ENCODE measurements at regions not wholly inside any gene's neighbourhood (a gene's known extent, or its start where the extent isn't known, plus 50 kb on each side); places are given as distances from the start of the nearest gene placed in this dataset.

DNA sequence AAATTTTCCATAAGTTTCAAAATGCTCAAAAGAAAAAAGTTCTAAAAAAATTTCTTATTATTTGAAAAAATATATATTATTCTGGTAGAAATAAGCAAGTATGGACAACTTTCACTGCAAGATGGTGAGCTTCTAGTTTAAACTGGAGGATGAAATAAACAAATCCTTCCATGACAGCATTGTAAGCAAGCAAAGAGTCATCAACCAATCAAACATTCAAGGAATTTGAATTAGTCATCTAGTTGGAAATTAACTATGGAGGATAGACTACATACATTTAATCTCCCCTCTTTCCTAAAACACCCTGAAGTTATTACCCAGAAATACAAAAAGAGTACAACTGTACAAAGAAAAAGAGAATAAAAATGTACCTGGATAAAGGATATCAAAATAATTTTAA lies 51.0 kb upstream of the IRX5 start:
- TF ChIP-seq TCF12 (IDR thresholded peaks at IDR 0.05; ENCODE audit: low read depth) (no peak), CEBPB (IDR thresholded peaks at IDR 0.05) (no peak), TAF1 (IDR thresholded peaks at IDR 0.05; ENCODE audit: low read depth) (no peak), ZBTB7A (IDR thresholded peaks at IDR 0.05; ENCODE audit: low read depth) (no peak), EP300 (IDR thresholded peaks at IDR 0.05; ENCODE audit: borderline replicate concordance) (no peak)
- TF ChIP-seq, protein P1, sequence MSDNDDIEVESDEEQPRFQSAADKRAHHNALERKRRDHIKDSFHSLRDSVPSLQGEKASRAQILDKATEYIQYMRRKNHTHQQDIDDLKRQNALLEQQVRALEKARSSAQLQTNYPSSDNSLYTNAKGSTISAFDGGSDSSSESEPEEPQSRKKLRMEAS (IDR thresholded peaks at IDR 0.05): no peak

- TF ChIP-seq FOXM1 (IDR thresholded peaks at IDR 0.05; ENCODE audit: borderline replicate concordance, low read depth) (no peak), RAD21 (IDR thresholded peaks at IDR 0.05; ENCODE audit: low read depth) (no peak), NFIC (IDR thresholded peaks at IDR 0.05) (no peak), TAF1 (IDR thresholded peaks at IDR 0.05; ENCODE audit: low read depth) (no peak), EP300 (IDR thresholded peaks at IDR 0.05; ENCODE audit: borderline replicate concordance) (no peak)
- TF ChIP-seq, protein P1 (IDR thresholded peaks at IDR 0.05): no peak
Measured at GRCh38 chr16:54878301-54878700, 52.4 kb upstream of the IRX5 start.

- no peak for TF ChIP-seq CREB1 (IDR thresholded peaks at IDR 0.05; ENCODE audit: low read depth)
- TF ChIP-seq, protein P1 (IDR thresholded peaks at IDR 0.05): no peak
Measured at GRCh38 chr16:54875443-54875842, 55.2 kb upstream of the IRX5 start.

- no peak for TF ChIP-seq TAF1 (IDR thresholded peaks at IDR 0.05; ENCODE audit: low read depth)
- TF ChIP-seq, protein P2, sequence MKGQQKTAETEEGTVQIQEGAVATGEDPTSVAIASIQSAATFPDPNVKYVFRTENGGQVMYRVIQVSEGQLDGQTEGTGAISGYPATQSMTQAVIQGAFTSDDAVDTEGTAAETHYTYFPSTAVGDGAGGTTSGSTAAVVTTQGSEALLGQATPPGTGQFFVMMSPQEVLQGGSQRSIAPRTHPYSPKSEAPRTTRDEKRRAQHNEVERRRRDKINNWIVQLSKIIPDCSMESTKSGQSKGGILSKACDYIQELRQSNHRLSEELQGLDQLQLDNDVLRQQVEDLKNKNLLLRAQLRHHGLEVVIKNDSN (IDR thresholded peaks at IDR 0.05): no peak
- TF ChIP-seq REST (IDR thresholded peaks at IDR 0.05; ENCODE audit: low read depth): no peak
- TF ChIP-seq CEBPB (IDR thresholded peaks at IDR 0.05): no peak
Measured at GRCh38 chr16:54873071-54873470, 57.6 kb upstream of the IRX5 start.

GRCh38 chr16:54870151-54870550 lies 60.5 kb upstream of the IRX5 start:
- TF ChIP-seq YY1 (IDR thresholded peaks at IDR 0.05; ENCODE audit: low read depth) (no peak), RAD21 (IDR thresholded peaks at IDR 0.05; ENCODE audit: low read depth) (no peak)
- TF ChIP-seq, protein P1 (IDR thresholded peaks at IDR 0.05): no peak
- TF ChIP-seq, protein P2 (IDR thresholded peaks at IDR 0.05): no peak

GRCh38 chr16:54867302-54867832 lies 63.3 kb upstream of the IRX5 start:
- TF ChIP-seq NFIC (IDR thresholded peaks at IDR 0.05): no peak
- no peak for TF ChIP-seq FOXM1 (IDR thresholded peaks at IDR 0.05; ENCODE audit: borderline replicate concordance, low read depth)
- no peak for TF ChIP-seq EP300 (IDR thresholded peaks at IDR 0.05; ENCODE audit: borderline replicate concordance)
- no peak for TF ChIP-seq TAF1 (IDR thresholded peaks at IDR 0.05; ENCODE audit: low read depth)

- TF ChIP-seq FOXM1 (IDR thresholded peaks at IDR 0.05; ENCODE audit: borderline replicate concordance, low read depth) (no peak), CREB1 (IDR thresholded peaks at IDR 0.05; ENCODE audit: low read depth) (no peak), TAF1 (IDR thresholded peaks at IDR 0.05; ENCODE audit: low read depth) (no peak), CEBPB (IDR thresholded peaks at IDR 0.05) (no peak), EP300 (IDR thresholded peaks at IDR 0.05; ENCODE audit: borderline replicate concordance) (no peak), TEAD4 (IDR thresholded peaks at IDR 0.05) (no peak), ZBTB7A (IDR thresholded peaks at IDR 0.05; ENCODE audit: low read depth) (no peak)
- TF ChIP-seq, protein P1 (IDR thresholded peaks at IDR 0.05): no peak
Measured at GRCh38 chr16:54862529-54862928, 68.1 kb upstream of the IRX5 start.

DNA sequence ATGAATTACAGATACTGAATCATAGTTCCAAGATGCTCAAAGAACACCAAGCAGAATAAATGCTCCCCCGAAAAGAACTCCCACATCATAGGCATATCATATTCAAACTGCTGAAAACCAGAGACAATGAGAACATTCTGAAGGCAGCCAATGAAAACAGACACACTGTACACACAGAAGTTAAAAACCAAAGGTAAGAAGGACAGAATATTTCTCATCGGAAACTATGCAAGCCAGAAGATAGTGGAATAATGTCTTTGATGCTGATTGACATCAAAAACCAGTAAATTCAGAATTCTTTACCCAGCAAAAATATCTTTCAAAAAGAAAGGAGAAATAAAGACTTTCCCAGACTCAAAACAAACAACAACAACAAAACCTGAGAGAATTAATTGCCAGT lies 73.8 kb upstream of the IRX5 start:
- TF ChIP-seq RAD21 (IDR thresholded peaks at IDR 0.05; ENCODE audit: low read depth) (no peak), YY1 (IDR thresholded peaks at IDR 0.05; ENCODE audit: low read depth) (no peak)
- TF ChIP-seq, protein P1 (IDR thresholded peaks at IDR 0.05): no peak
